ENCODE measurements at regions not wholly inside any gene's neighbourhood (a gene's known extent, or its start where the extent isn't known, plus 50 kb on each side); places are given as distances from the start of the nearest gene placed in this dataset.

DNA sequence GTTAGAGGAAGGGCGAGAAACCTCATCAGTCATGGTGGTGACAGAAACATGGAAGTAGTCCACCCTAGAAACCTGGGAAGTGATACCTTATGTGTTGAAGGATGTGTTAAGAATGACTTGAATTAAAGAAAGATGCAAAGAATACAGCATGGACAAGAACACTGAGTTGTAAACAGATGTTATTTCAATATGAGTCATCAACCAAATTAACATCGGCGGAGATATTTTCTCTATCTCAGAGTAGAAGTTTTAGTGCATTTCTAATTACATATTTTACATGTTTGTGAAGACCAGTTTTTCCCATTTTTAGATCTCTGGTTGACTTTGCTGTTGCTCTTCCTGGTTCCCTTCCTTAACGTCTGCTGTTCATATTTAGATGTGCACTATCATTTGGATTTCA lies 268.8 kb upstream of the TBL1XR1 start:
- no peak for TF ChIP-seq POLR2AphosphoS5 (IDR thresholded peaks at IDR 0.05; ENCODE audit: low read depth, low read length)
- TF ChIP-seq TAF1 (IDR thresholded peaks at IDR 0.05; ENCODE audit: borderline replicate concordance, insufficient read depth, low read length), result no peak
- TF ChIP-seq, protein P1, sequence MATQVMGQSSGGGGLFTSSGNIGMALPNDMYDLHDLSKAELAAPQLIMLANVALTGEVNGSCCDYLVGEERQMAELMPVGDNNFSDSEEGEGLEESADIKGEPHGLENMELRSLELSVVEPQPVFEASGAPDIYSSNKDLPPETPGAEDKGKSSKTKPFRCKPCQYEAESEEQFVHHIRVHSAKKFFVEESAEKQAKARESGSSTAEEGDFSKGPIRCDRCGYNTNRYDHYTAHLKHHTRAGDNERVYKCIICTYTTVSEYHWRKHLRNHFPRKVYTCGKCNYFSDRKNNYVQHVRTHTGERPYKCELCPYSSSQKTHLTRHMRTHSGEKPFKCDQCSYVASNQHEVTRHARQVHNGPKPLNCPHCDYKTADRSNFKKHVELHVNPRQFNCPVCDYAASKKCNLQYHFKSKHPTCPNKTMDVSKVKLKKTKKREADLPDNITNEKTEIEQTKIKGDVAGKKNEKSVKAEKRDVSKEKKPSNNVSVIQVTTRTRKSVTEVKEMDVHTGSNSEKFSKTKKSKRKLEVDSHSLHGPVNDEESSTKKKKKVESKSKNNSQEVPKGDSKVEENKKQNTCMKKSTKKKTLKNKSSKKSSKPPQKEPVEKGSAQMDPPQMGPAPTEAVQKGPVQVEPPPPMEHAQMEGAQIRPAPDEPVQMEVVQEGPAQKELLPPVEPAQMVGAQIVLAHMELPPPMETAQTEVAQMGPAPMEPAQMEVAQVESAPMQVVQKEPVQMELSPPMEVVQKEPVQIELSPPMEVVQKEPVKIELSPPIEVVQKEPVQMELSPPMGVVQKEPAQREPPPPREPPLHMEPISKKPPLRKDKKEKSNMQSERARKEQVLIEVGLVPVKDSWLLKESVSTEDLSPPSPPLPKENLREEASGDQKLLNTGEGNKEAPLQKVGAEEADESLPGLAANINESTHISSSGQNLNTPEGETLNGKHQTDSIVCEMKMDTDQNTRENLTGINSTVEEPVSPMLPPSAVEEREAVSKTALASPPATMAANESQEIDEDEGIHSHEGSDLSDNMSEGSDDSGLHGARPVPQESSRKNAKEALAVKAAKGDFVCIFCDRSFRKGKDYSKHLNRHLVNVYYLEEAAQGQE (IDR thresholded peaks at IDR 0.05; ENCODE audit: insufficient read depth in 1 of 2, low read depth in 2 of 2, low read length in 2 of 2), result no peak
